GM19438 (cell line): ENCODE measurements at regions not wholly inside any gene's neighbourhood (a gene's known extent, or its start where the extent isn't known, plus 50 kb on each side); places are given as distances from the start of the nearest gene placed in this dataset.
A peak's percentile ranks its signal among the peaks of the same experiment; 100 is the strongest.
"Not testable (repeated sequence)": the region's sequence is repeated elsewhere in the genome, so short reads cannot be mapped to it uniquely, and the experiment has no call there.

Source experiments
- ATAC-seq: cut with Tn5 transposase; IDR thresholded peaks from one replicate; pipeline ENCODE4 v1.9.1; 2021; ENCODE audit warnings: low read depth; ENCODE audit not compliant: unreplicated experiment

- ATAC-seq, result peak; percentile 62
These were observed 458.3 kb downstream of the MFSD1 start for GRCh38 chr3:159260049-159260662.

GRCh38 chr3:159261333-159261732 is 459.5 kb downstream of the MFSD1 start:
- not testable (repeated sequence) for ATAC-seq

GRCh38 chr3:159263750-159264553 is 462.1 kb downstream of the MFSD1 start:
- no peak for ATAC-seq

- no peak for ATAC-seq
These were observed 463.9 kb downstream of the MFSD1 start for GRCh38 chr3:159265705-159266104.

- no peak for ATAC-seq
These were observed 464.9 kb downstream of the MFSD1 start for GRCh38 chr3:159266779-159267178.

GRCh38 chr3:159271799-159272512 is 470.1 kb downstream of the MFSD1 start:
- no peak for ATAC-seq

GRCh38 chr3:159273070-159273469 is 471.2 kb downstream of the MFSD1 start:
- no peak for ATAC-seq

- ATAC-seq, result no peak
These were observed 471.8 kb downstream of the MFSD1 start for GRCh38 chr3:159273608-159274007.

- ATAC-seq, result no peak
These were observed 473.9 kb downstream of the MFSD1 start for GRCh38 chr3:159275741-159276140.

- no peak for ATAC-seq
These were observed 476.0 kb downstream of the MFSD1 start for GRCh38 chr3:159277814-159278213.

GRCh38 chr3:159280386-159281191 is 478.7 kb downstream of the MFSD1 start:
- no peak for ATAC-seq

- ATAC-seq, result no peak
These were observed 491.6 kb downstream of the MFSD1 start for GRCh38 chr3:159293493-159293892.

GRCh38 chr3:159301961-159302360 is 500.1 kb downstream of the MFSD1 start:
- ATAC-seq, result no peak

- ATAC-seq, result no peak
These were observed 503.2 kb downstream of the MFSD1 start for GRCh38 chr3:159305017-159305416.

GRCh38 chr3:159316706-159317105 is 514.9 kb downstream of the MFSD1 start:
- not testable (repeated sequence) for ATAC-seq

GRCh38 chr3:159319156-159319555 is 517.3 kb downstream of the MFSD1 start:
- ATAC-seq, result no peak

GRCh38 chr3:159322322-159322939 is 520.6 kb downstream of the MFSD1 start:
- no peak for ATAC-seq

- no peak for ATAC-seq
These were observed 522.0 kb downstream of the MFSD1 start for GRCh38 chr3:159323848-159324247.

- ATAC-seq, result no peak
These were observed 525.1 kb downstream of the MFSD1 start for GRCh38 chr3:159326998-159327397.

- no peak for ATAC-seq
These were observed 530.8 kb downstream of the MFSD1 start for GRCh38 chr3:159332535-159333099.
